CD14-positive monocyte (primary cell): ENCODE measurements at regions not wholly inside any gene's neighbourhood (a gene's known extent, or its start where the extent isn't known, plus 50 kb on each side); places are given as distances from the start of the nearest gene placed in this dataset.

Experiments
- DNase-seq, 3 donors: peaks; one replicate each; pipeline ENCODE4 v3.0.0-alpha.2; 2011 to 2022
- H2AFZ ChIP-seq: 2 replicates; pipeline ENCODE4 v1.6.0; 2012; ENCODE audit warnings: mild to moderate bottlenecking, low read depth, low read length, inconsistent platforms; ENCODE audit not compliant: insufficient read depth, poor library complexity, severe bottlenecking
- H3K27ac ChIP-seq, 2 donors: 1 replicate in 1 of 2; 2 replicates in 1 of 2; pipeline ENCODE4 v1.5.1; 2012 to 2013; ENCODE audit warnings: low read length in 2 of 2, control low read depth in 1 of 2, inconsistent platforms in 1 of 2, low read depth in 1 of 2, mild to moderate bottlenecking in 1 of 2
- H3K27me3 ChIP-seq, 2 donors: one replicate each; pipeline versions ENCODE4 v1.6.0 to v1.6.1; 2011 to 2013; ENCODE audit warnings: low read length in 2 of 2; ENCODE audit not compliant: control insufficient read depth in 2 of 2, insufficient read depth in 2 of 2
- H3K36me3 ChIP-seq, 2 donors: replicated peaks in 1 of 2; 1 replicate in 1 of 2; 2 replicates in 1 of 2; pipeline versions ENCODE4 v1.5.1 to v1.6.1; 2012 to 2013; ENCODE audit warnings: low read length in 2 of 2, control low read depth in 1 of 2, inconsistent platforms in 1 of 2, mild to moderate bottlenecking in 1 of 2; ENCODE audit not compliant: insufficient read depth in 2 of 2, control insufficient read depth in 1 of 2
- H3K4me1 ChIP-seq, 2 donors: 1 replicate in 1 of 2; 2 replicates in 1 of 2; pipeline versions ENCODE4 v1.5.1 to v1.6.1; 2012 to 2013; ENCODE audit warnings: low read length in 2 of 2, control low read depth in 1 of 2, inconsistent platforms in 1 of 2, mild to moderate bottlenecking in 1 of 2, moderate library complexity in 1 of 2; ENCODE audit not compliant: insufficient read depth in 2 of 2, control insufficient read depth in 1 of 2
- H3K4me2 ChIP-seq: replicated peaks from 2 replicates; pipeline ENCODE3; 2012; ENCODE audit warnings: low read length, moderate library complexity, mild to moderate bottlenecking; ENCODE audit not compliant: poor library complexity, severe bottlenecking; ENCODE audit errors: extremely low read depth
- H3K4me3 ChIP-seq, 3 experiments: fragments of 200-600 bp in 1 of 3; sonication (generic) in 1 of 3; replicated peaks in 1 of 3; 1 replicate in 2 of 3; 2 replicates in 1 of 3; pipeline ENCODE4 v1.5.1; 2011 to 2013; ENCODE audit warnings: low read length in 3 of 3, mild to moderate bottlenecking in 3 of 3, control low read depth in 2 of 3, low read depth in 2 of 3, inconsistent platforms in 1 of 3, moderate library complexity in 1 of 3
- H3K79me2 ChIP-seq: 2 replicates; pipeline ENCODE4 v1.6.0; 2012; ENCODE audit warnings: mild to moderate bottlenecking, control low read depth, inconsistent platforms, low read length, moderate library complexity; ENCODE audit not compliant: insufficient read depth
- H3K9ac ChIP-seq: 2 replicates; pipeline ENCODE4 v1.6.0; 2017; ENCODE audit warnings: low read length, mild to moderate bottlenecking; ENCODE audit not compliant: insufficient read depth, poor library complexity, severe bottlenecking
- H3K9me3 ChIP-seq, 2 donors: replicated peaks in 1 of 2; 1 replicate in 1 of 2; 2 replicates in 1 of 2; pipeline versions ENCODE4 v1.5.1 to v1.6.1; 2012 to 2013; ENCODE audit warnings: low read length in 2 of 2, control low read depth in 1 of 2; ENCODE audit not compliant: control insufficient read depth in 1 of 2, insufficient read depth in 1 of 2
- H4K20me1 ChIP-seq: 2 replicates; pipeline ENCODE4 v1.6.0; 2012; ENCODE audit warnings: mild to moderate bottlenecking, low read length, control low read depth, moderate library complexity; ENCODE audit not compliant: insufficient read depth
- H3K27ac Mint-ChIP-seq, 7 donors: one replicate each; pipeline ENCODE4 v1.8.0; 2020; ENCODE audit warnings: mild to moderate bottlenecking in 7 of 7, mixed read lengths in 7 of 7, moderate library complexity in 6 of 7, inconsistent platforms in 2 of 7
- H3K27me3 Mint-ChIP-seq, 3 donors: one replicate each; pipeline ENCODE4 v1.8.0; 2021 to 2022; ENCODE audit warnings: low read depth in 3 of 3, mild to moderate bottlenecking in 3 of 3, mixed read lengths in 3 of 3, moderate library complexity in 3 of 3, inconsistent platforms in 1 of 3
- H3K36me3 Mint-ChIP-seq, 2 donors: one replicate each; pipeline ENCODE4 v1.8.0; 2020; ENCODE audit warnings: mixed read lengths in 2 of 2, inconsistent platforms in 1 of 2, mild to moderate bottlenecking in 1 of 2
- H3K4me1 Mint-ChIP-seq: one replicate; pipeline ENCODE4 v1.8.0; 2020; ENCODE audit warnings: mild to moderate bottlenecking, mixed read lengths
- H3K4me3 Mint-ChIP-seq, 2 donors: one replicate each; pipeline ENCODE4 v1.8.0; 2020; ENCODE audit warnings: mild to moderate bottlenecking in 2 of 2, mixed read lengths in 2 of 2, moderate library complexity in 1 of 2
- H3K9me3 Mint-ChIP-seq, 7 donors: one replicate each; pipeline ENCODE4 v1.8.0; 2020 to 2022; ENCODE audit warnings: mixed read lengths in 7 of 7, mild to moderate bottlenecking in 6 of 7, moderate library complexity in 6 of 7, inconsistent platforms in 2 of 7
- CTCF ChIP-seq: fragments of 200-600 bp; IDR thresholded peaks from one replicate; pipeline ENCODE4 v1.8.0; 2022; ENCODE audit warnings: antibody characterized with exemption, mild to moderate bottlenecking
- WGBS: methylation state at CpG from one replicate; pipeline ENCODE4 v1.1.5; 2013; ENCODE audit warnings: missing lambda C conversion rate; ENCODE audit not compliant: insufficient coverage; 5-methylcytosine and 5-hydroxymethylcytosine counted together
- intact Hi-C, 2 donors: fragments of 100-400 bp; cut with micrococcal nuclease; formaldehyde crosslinking; loops; one replicate each; pipeline versions ENCODE4 v1.15.0 to v1.15.1; 2023

DNA sequence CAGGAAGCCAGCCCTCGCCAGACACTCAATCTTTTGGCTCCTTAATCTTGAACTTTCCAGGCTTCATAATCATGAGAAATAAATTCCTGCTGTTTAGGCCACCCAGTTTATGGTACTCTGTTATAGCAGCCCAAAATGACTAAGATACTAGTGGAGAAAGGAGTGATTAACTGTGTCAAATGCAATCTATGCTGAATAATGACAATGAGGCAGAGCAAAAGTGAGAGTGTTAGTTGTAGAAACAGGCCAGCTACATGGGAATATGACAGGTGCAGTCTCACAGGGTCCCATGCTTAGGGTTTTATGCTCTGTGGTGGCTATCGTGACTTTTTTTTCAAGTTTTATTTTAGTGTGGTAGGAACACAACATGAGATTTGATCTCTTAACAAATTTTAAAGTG is 888.8 kb downstream of the TTLL7 start:
- H3K4me1 Mint-ChIP-seq = no peaks in the 10 kb centered on the region
- Histone ChIP-seq H4K20me1 (no peaks in the 10 kb centered on the region), H3K4me1 (no peaks in the 10 kb centered on the region), H3K27ac (no peak overlapping the region), H3K4me3 (no peak overlapping the region), H3K9me3 (peaks cover 0 to 8% of the 10 kb centered on the region in 2 donors), H3K36me3 (no peaks in the 10 kb centered on the region), H3K79me2 (no peaks in the 10 kb centered on the region), H3K9ac (no peak overlapping the region), H3K4me2 (no peak overlapping the region), H3K27me3 (no peaks in the 10 kb centered on the region), H2AFZ (no peak overlapping the region)
- WGBS = 67% methylated on average over 1 of the region's 2 CpGs
- intact Hi-C loops = no loop called here
- H3K27me3 Mint-ChIP-seq = no peaks in the 10 kb centered on the region
- peaks cover 2 to 13% (median 8%) of the 10 kb centered on the region in 7 donors for H3K9me3 Mint-ChIP-seq
- H3K4me3 Mint-ChIP-seq = no peak overlapping the region
- DNase-seq = no peak
- H3K36me3 Mint-ChIP-seq = no peaks in the 10 kb centered on the region
- TF ChIP-seq CTCF = no peak
- no peak overlapping the region for H3K27ac Mint-ChIP-seq

- WGBS = no CpG with 5 or more reads among the region's 1 CpG
- intact Hi-C loops = no loop called here
Observed at GRCh38 chr1:83109692-83110091, 889.2 kb downstream of the TTLL7 start.

More at GRCh38 chr1:83109692-83110091, 889.2 kb downstream of the TTLL7 start:
- Histone ChIP-seq H3K4me3 (no peak overlapping the region), H3K27me3 (no peaks in the 10 kb centered on the region), H3K4me1 (no peaks in the 10 kb centered on the region), H3K36me3 (no peaks in the 10 kb centered on the region), H3K4me2 (no peak overlapping the region), H3K9me3 (peaks cover 0 to 8% of the 10 kb centered on the region in 2 donors), H3K79me2 (no peaks in the 10 kb centered on the region), H3K9ac (no peak overlapping the region), H2AFZ (no peak overlapping the region), H4K20me1 (no peaks in the 10 kb centered on the region), H3K27ac (no peak overlapping the region)
- TF ChIP-seq CTCF = no peak
- no peak for DNase-seq
- Mint-ChIP-seq H3K36me3 (no peaks in the 10 kb centered on the region), H3K4me1 (no peaks in the 10 kb centered on the region), H3K27me3 (no peaks in the 10 kb centered on the region), H3K4me3 (no peak overlapping the region), H3K27ac (no peak overlapping the region), H3K9me3 (peaks cover 2 to 13% (median 8%) of the 10 kb centered on the region in 7 donors)
